Stimulated activated naive B cell treated with anti-CD40 and anti-IgM and Interleukin-4, amounts not matched to agents 10 μg/mL and 1 μg/mL and 100 μg/mL, for 72 hours (primary cell): ENCODE measurements at regions not wholly inside any gene's neighbourhood (a gene's known extent, or its start where the extent isn't known, plus 50 kb on each side); places are given as distances from the start of the nearest gene placed in this dataset.

Experiments used
- ATAC-seq, 2 donors: fragments of 150-1000 bp; cut with Tn5 transposase; replicated peaks; 2 replicates each; pipeline ENCODE4 v1.10.0; 2021; ENCODE audit warnings: moderate library complexity in 1 of 2
- DNase-seq: peaks from one replicate; pipeline ENCODE4 v3.0.0; 2021
- H3K27ac Mint-ChIP-seq: one replicate; pipeline ENCODE4 v1.8.0; 2022; ENCODE audit warnings: mild to moderate bottlenecking, mixed read lengths
- H3K27me3 Mint-ChIP-seq, 2 donors: one replicate each; pipeline ENCODE4 v1.8.0; 2022; ENCODE audit warnings: mixed read lengths in 2 of 2
- H3K36me3 Mint-ChIP-seq, 2 donors: one replicate each; pipeline ENCODE4 v1.8.0; 2022; ENCODE audit warnings: mixed read lengths in 2 of 2, mild to moderate bottlenecking in 1 of 2
- H3K4me1 Mint-ChIP-seq, 2 donors: one replicate each; pipeline ENCODE4 v1.8.0; 2022; ENCODE audit warnings: mixed read lengths in 2 of 2, mild to moderate bottlenecking in 1 of 2
- H3K4me3 Mint-ChIP-seq, 2 donors: one replicate each; pipeline ENCODE4 v1.8.0; 2022; ENCODE audit warnings: mild to moderate bottlenecking in 2 of 2, mixed read lengths in 2 of 2, moderate library complexity in 1 of 2
- H3K9me3 Mint-ChIP-seq, 2 donors: one replicate each; pipeline ENCODE4 v1.8.0; 2022; ENCODE audit warnings: mixed read lengths in 2 of 2, mild to moderate bottlenecking in 1 of 2

- no peak for DNase-seq
- Mint-ChIP-seq H3K27ac (no peak overlapping the region), H3K4me1 (no peaks in the 10 kb centered on the region), H3K4me3 (no peak overlapping the region), H3K36me3 (peaks cover 0 to 2% of the 10 kb centered on the region in 2 donors), H3K27me3 (peaks cover 13 to 45% of the 10 kb centered on the region in 2 donors), H3K9me3 (peaks cover 13 to 18% of the 10 kb centered on the region in 2 donors)
- ATAC-seq, result no peak
Observed at GRCh38 chr9:95642189-95642588, 125.4 kb upstream of the PTCH1 start.

GRCh38 chr9:95641586-95641985 is 124.8 kb upstream of the PTCH1 start:
- Mint-ChIP-seq H3K27ac (no peak overlapping the region), H3K27me3 (peaks cover 13 to 45% of the 10 kb centered on the region in 2 donors), H3K4me1 (no peaks in the 10 kb centered on the region), H3K36me3 (peaks cover 0 to 2% of the 10 kb centered on the region in 2 donors), H3K9me3 (peaks cover 13 to 18% of the 10 kb centered on the region in 2 donors), H3K4me3 (no peak overlapping the region)
- DNase-seq, result no peak
- no peak for ATAC-seq

- Mint-ChIP-seq H3K9me3 (peaks cover 13 to 18% of the 10 kb centered on the region in 2 donors), H3K27ac (no peak overlapping the region), H3K27me3 (peaks cover 13 to 45% of the 10 kb centered on the region in 2 donors), H3K4me1 (no peaks in the 10 kb centered on the region), H3K36me3 (peaks cover 0 to 2% of the 10 kb centered on the region in 2 donors), H3K4me3 (no peak overlapping the region)
- DNase-seq (no peak), ATAC-seq (no peak)
Observed at GRCh38 chr9:95640336-95640735, 123.6 kb upstream of the PTCH1 start.

- H3K36me3 Mint-ChIP-seq, result peaks cover 0 to 2% of the 10 kb centered on the region in 2 donors
- DNase-seq (no peak), ATAC-seq (no peak)
- H3K4me3 Mint-ChIP-seq, result no peak overlapping the region
- H3K4me1 Mint-ChIP-seq, result no peaks in the 10 kb centered on the region
- peaks cover 13 to 15% of the 10 kb centered on the region in 2 donors for H3K9me3 Mint-ChIP-seq
- H3K27me3 Mint-ChIP-seq, result peaks cover 23 to 41% of the 10 kb centered on the region in 2 donors
- no peak overlapping the region for H3K27ac Mint-ChIP-seq
Observed at GRCh38 chr9:95635986-95636671, 119.4 kb upstream of the PTCH1 start.

- Mint-ChIP-seq H3K4me1 (no peaks in the 10 kb centered on the region), H3K27me3 (peaks cover 17 to 38% of the 10 kb centered on the region in 2 donors), H3K9me3 (peaks cover 8 to 10% of the 10 kb centered on the region in 2 donors), H3K27ac (no peak overlapping the region), H3K4me3 (no peak overlapping the region), H3K36me3 (peaks cover 0 to 2% of the 10 kb centered on the region in 2 donors)
- DNase-seq, result no peak
- ATAC-seq, result no peak
Observed at GRCh38 chr9:95634536-95634935, 117.8 kb upstream of the PTCH1 start.

GRCh38 chr9:95634114-95634513 is 117.3 kb upstream of the PTCH1 start:
- DNase-seq, result no peak
- peaks cover 8 to 10% of the 10 kb centered on the region in 2 donors for H3K9me3 Mint-ChIP-seq
- peaks cover 0 to 2% of the 10 kb centered on the region in 2 donors for H3K36me3 Mint-ChIP-seq
- H3K27me3 Mint-ChIP-seq, result peaks cover 14 to 33% of the 10 kb centered on the region in 2 donors
- no peak overlapping the region for H3K27ac Mint-ChIP-seq
- no peak overlapping the region for H3K4me3 Mint-ChIP-seq
- no peak for ATAC-seq
- no peaks in the 10 kb centered on the region for H3K4me1 Mint-ChIP-seq

- peaks cover 39 to 51% of the 10 kb centered on the region in 2 donors for H3K27me3 Mint-ChIP-seq
- no peak overlapping the region for H3K4me3 Mint-ChIP-seq
- H3K36me3 Mint-ChIP-seq, result peaks cover 0 to 6% of the 10 kb centered on the region in 2 donors
- DNase-seq (no peak), ATAC-seq (no peak)
- H3K27ac Mint-ChIP-seq, result no peak overlapping the region
- H3K9me3 Mint-ChIP-seq, result peaks cover 0 to 2% of the 10 kb centered on the region in 2 donors
- H3K4me1 Mint-ChIP-seq, result peaks cover 7 to 8% of the 10 kb centered on the region in 2 donors
Observed at GRCh38 chr9:95629585-95629984, 112.8 kb upstream of the PTCH1 start.

- Mint-ChIP-seq H3K9me3 (peaks cover 2 to 3% of the 10 kb centered on the region in 2 donors), H3K4me1 (peaks cover 7 to 8% of the 10 kb centered on the region in 2 donors), H3K36me3 (peaks cover 0 to 6% of the 10 kb centered on the region in 2 donors), H3K27ac (no peak overlapping the region), H3K27me3 (peaks cover 39 to 51% of the 10 kb centered on the region in 2 donors), H3K4me3 (no peak overlapping the region)
- DNase-seq, result no peak
- ATAC-seq, result no peak
Observed at GRCh38 chr9:95627802-95628201, 111.0 kb upstream of the PTCH1 start.

GRCh38 chr9:95626885-95627558 is 110.3 kb upstream of the PTCH1 start:
- Mint-ChIP-seq H3K27ac (no peak overlapping the region), H3K27me3 (peaks cover 39 to 47% of the 10 kb centered on the region in 2 donors), H3K9me3 (peaks cover 2 to 4% of the 10 kb centered on the region in 2 donors), H3K4me1 (peaks cover 7 to 8% of the 10 kb centered on the region in 2 donors), H3K4me3 (peak overlapping the region in 1 of 2 donors; percentile 30), H3K36me3 (peaks cover 0 to 6% of the 10 kb centered on the region in 2 donors)
- ATAC-seq, result peak in 1 of 2 donors; percentile 58
- DNase-seq, result peak; percentile 3

GRCh38 chr9:95626341-95626740 is 109.6 kb upstream of the PTCH1 start:
- ATAC-seq (no peak), DNase-seq (no peak)
- no peak overlapping the region for H3K4me3 Mint-ChIP-seq
- H3K27me3 Mint-ChIP-seq, result peaks cover 32 to 40% of the 10 kb centered on the region in 2 donors
- peaks cover 0 to 6% of the 10 kb centered on the region in 2 donors for H3K36me3 Mint-ChIP-seq
- H3K9me3 Mint-ChIP-seq, result peaks cover 2 to 4% of the 10 kb centered on the region in 2 donors
- no peak overlapping the region for H3K27ac Mint-ChIP-seq
- peaks cover 7 to 8% of the 10 kb centered on the region in 2 donors for H3K4me1 Mint-ChIP-seq

GRCh38 chr9:95623640-95624039 is 106.9 kb upstream of the PTCH1 start:
- ATAC-seq (no peak), DNase-seq (no peak)
- no peak overlapping the region for H3K27ac Mint-ChIP-seq
- peaks cover 2 to 4% of the 10 kb centered on the region in 2 donors for H3K9me3 Mint-ChIP-seq
- peaks cover 28 to 30% of the 10 kb centered on the region in 2 donors for H3K27me3 Mint-ChIP-seq
- peaks cover 0 to 6% of the 10 kb centered on the region in 2 donors for H3K36me3 Mint-ChIP-seq
- H3K4me1 Mint-ChIP-seq, result peaks cover 7 to 8% of the 10 kb centered on the region in 2 donors
- no peak overlapping the region for H3K4me3 Mint-ChIP-seq

GRCh38 chr9:95620722-95621121 is 104.0 kb upstream of the PTCH1 start:
- H3K4me3 Mint-ChIP-seq, result no peak overlapping the region
- no peaks in the 10 kb centered on the region for H3K4me1 Mint-ChIP-seq
- no peaks in the 10 kb centered on the region for H3K36me3 Mint-ChIP-seq
- ATAC-seq (no peak), DNase-seq (no peak)
- peaks cover 18 to 20% of the 10 kb centered on the region in 2 donors for H3K27me3 Mint-ChIP-seq
- H3K27ac Mint-ChIP-seq, result no peak overlapping the region
- H3K9me3 Mint-ChIP-seq, result peaks cover 0 to 4% of the 10 kb centered on the region in 2 donors

- DNase-seq (no peak), ATAC-seq (no peak)
- Mint-ChIP-seq H3K4me1 (no peaks in the 10 kb centered on the region), H3K4me3 (no peak overlapping the region), H3K27ac (no peak overlapping the region), H3K27me3 (peaks cover 15 to 21% of the 10 kb centered on the region in 2 donors), H3K36me3 (no peaks in the 10 kb centered on the region), H3K9me3 (peaks cover 0 to 4% of the 10 kb centered on the region in 2 donors)
Observed at GRCh38 chr9:95620314-95620713, 103.5 kb upstream of the PTCH1 start.

- peaks cover 25 to 30% of the 10 kb centered on the region in 2 donors for H3K27me3 Mint-ChIP-seq
- H3K9me3 Mint-ChIP-seq, result peaks cover 0 to 7% of the 10 kb centered on the region in 2 donors
- ATAC-seq (no peak), DNase-seq (no peak)
- H3K4me3 Mint-ChIP-seq, result no peak overlapping the region
- H3K4me1 Mint-ChIP-seq, result no peaks in the 10 kb centered on the region
- no peak overlapping the region for H3K27ac Mint-ChIP-seq
- H3K36me3 Mint-ChIP-seq, result no peaks in the 10 kb centered on the region
Observed at GRCh38 chr9:95615246-95615645, 98.5 kb upstream of the PTCH1 start.

- H3K4me3 Mint-ChIP-seq, result no peak overlapping the region
- DNase-seq (no peak), ATAC-seq (no peak)
- H3K9me3 Mint-ChIP-seq, result peaks cover 0 to 7% of the 10 kb centered on the region in 2 donors
- no peaks in the 10 kb centered on the region for H3K36me3 Mint-ChIP-seq
- H3K4me1 Mint-ChIP-seq, result no peaks in the 10 kb centered on the region
- peaks cover 25 to 30% of the 10 kb centered on the region in 2 donors for H3K27me3 Mint-ChIP-seq
- H3K27ac Mint-ChIP-seq, result no peak overlapping the region
Observed at GRCh38 chr9:95613670-95614069, 96.9 kb upstream of the PTCH1 start.
